ENCODE measurements at regions not wholly inside any gene's neighbourhood (a gene's known extent, or its start where the extent isn't known, plus 50 kb on each side); places are given as distances from the start of the nearest gene placed in this dataset.
"Not testable (repeated sequence)": the region's sequence is repeated elsewhere in the genome, so short reads cannot be mapped to it uniquely, and the experiment has no call there.

DNA sequence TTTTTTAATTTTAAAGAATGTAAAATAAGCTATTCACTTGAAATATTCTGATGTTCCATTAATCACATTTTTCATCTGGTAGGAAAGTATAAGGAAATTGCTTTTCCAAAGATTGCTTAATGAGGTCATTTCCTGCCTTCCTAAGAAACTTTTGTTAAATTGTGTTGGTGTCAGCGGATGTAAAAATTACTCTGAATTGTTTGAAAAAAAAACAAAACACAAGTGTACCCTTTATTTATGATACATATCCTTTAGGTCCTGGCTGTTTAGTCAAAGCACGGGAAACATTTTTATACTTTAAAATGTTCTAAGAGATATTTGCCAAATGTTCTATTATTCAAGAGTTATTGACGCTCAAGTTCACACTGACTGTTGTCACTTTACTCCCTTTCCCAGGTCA lies 1357.4 kb upstream of the GOT2 start:
- TF ChIP-seq EZH2phosphoT487 (IDR thresholded peaks at IDR 0.05; ENCODE audit: borderline replicate concordance, low read length) = no peak
- TF ChIP-seq EZH2 (IDR thresholded peaks at IDR 0.05; ENCODE audit: low read length, unreplicated experiment) = no peak
- TF ChIP-seq, protein P1, sequence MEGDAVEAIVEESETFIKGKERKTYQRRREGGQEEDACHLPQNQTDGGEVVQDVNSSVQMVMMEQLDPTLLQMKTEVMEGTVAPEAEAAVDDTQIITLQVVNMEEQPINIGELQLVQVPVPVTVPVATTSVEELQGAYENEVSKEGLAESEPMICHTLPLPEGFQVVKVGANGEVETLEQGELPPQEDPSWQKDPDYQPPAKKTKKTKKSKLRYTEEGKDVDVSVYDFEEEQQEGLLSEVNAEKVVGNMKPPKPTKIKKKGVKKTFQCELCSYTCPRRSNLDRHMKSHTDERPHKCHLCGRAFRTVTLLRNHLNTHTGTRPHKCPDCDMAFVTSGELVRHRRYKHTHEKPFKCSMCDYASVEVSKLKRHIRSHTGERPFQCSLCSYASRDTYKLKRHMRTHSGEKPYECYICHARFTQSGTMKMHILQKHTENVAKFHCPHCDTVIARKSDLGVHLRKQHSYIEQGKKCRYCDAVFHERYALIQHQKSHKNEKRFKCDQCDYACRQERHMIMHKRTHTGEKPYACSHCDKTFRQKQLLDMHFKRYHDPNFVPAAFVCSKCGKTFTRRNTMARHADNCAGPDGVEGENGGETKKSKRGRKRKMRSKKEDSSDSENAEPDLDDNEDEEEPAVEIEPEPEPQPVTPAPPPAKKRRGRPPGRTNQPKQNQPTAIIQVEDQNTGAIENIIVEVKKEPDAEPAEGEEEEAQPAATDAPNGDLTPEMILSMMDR (conservative IDR thresholded peaks at IDR 0.05; ENCODE audit: low read depth, low read length) = no peak
- ATAC-seq (no peak), DNase-seq (no peak)
- Histone ChIP-seq H3K79me2 (ENCODE audit: low read length) (no peaks in the 10 kb centered on the region), H4K20me1 (ENCODE audit: low read length) (no peaks in the 10 kb centered on the region), H3F3A (ENCODE audit: low read length, unreplicated experiment) (no peaks in the 10 kb centered on the region), H3K4me2 (ENCODE audit: low read length) (no peak overlapping the region), H3K27me3 (ENCODE audit: low read length) (no peaks in the 10 kb centered on the region), H3K27ac (ENCODE audit: low read length) (no peak overlapping the region), H3K4me1 (ENCODE audit: insufficient read depth, low read length) (no peaks in the 10 kb centered on the region), H3K9ac (ENCODE audit: low read length) (no peak overlapping the region), H3K4me3 (ENCODE audit: low read length) (no peak overlapping the region), H3K9me3 (ENCODE audit: low read length) (no peaks in the 10 kb centered on the region), H3K36me3 (ENCODE audit: low read depth, low read length) (no peaks in the 10 kb centered on the region), H3K9me2 (replicated peaks; ENCODE audit: low read length) (no peaks in the 10 kb centered on the region), H2AFZ (ENCODE audit: low read length) (no peak overlapping the region)
- BruUV-seq (replicated peaks) = no TSS peak
- ChIA-PET POLR2A (ENCODE audit: unreplicated experiment) (no interaction called here), CTCF (no interaction called here)
- intact Hi-C loops (cut with micrococcal nuclease) = no loop called here

DNA sequence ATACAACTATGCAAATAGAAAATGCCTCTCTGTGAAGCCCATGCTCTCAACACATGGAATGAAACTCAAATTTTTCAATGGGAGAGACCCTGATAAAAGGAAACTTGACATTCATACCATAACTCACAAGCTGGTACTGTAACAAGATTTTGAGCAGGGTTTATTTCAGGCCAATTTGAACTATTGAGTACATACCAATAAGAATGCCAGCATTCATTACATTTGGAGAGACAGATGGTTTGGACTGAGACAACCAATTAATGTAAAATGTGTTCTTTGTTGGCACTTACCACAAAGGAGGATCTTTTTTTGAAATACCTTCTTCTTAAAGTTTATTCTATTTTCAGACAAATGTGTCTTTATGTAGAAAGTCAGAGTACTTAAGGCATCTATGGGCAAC lies 1357.0 kb upstream of the GOT2 start:
- no peaks in the 10 kb centered on the region for H3K9me2 ChIP-seq (replicated peaks; ENCODE audit: low read length)
- no peak for ATAC-seq
- ChIA-PET POLR2A (ENCODE audit: unreplicated experiment) (no interaction called here), CTCF (no interaction called here)
- no peaks in the 10 kb centered on the region for H4K20me1 ChIP-seq (ENCODE audit: low read length)
- no peak overlapping the region for H3K27ac ChIP-seq (ENCODE audit: low read length)
- no peaks in the 10 kb centered on the region for H3K79me2 ChIP-seq (ENCODE audit: low read length)
- H3K27me3 ChIP-seq (ENCODE audit: low read length) = no peaks in the 10 kb centered on the region
- TF ChIP-seq, protein P1 (conservative IDR thresholded peaks at IDR 0.05; ENCODE audit: low read depth, low read length) = no peak
- TF ChIP-seq EZH2phosphoT487 (IDR thresholded peaks at IDR 0.05; ENCODE audit: borderline replicate concordance, low read length) = no peak
- no peak overlapping the region for H2AFZ ChIP-seq (ENCODE audit: low read length)
- no peak overlapping the region for H3K4me3 ChIP-seq (ENCODE audit: low read length)
- intact Hi-C loops (cut with micrococcal nuclease) = no loop called here
- H3K9ac ChIP-seq (ENCODE audit: low read length) = no peak overlapping the region
- no peaks in the 10 kb centered on the region for H3K4me1 ChIP-seq (ENCODE audit: insufficient read depth, low read length)
- no TSS peak for BruUV-seq (replicated peaks)
- no peaks in the 10 kb centered on the region for H3F3A ChIP-seq (ENCODE audit: low read length, unreplicated experiment)
- no peaks in the 10 kb centered on the region for H3K9me3 ChIP-seq (ENCODE audit: low read length)
- no peaks in the 10 kb centered on the region for H3K36me3 ChIP-seq (ENCODE audit: low read depth, low read length)
- DNase-seq = no peak
- no peak overlapping the region for H3K4me2 ChIP-seq (ENCODE audit: low read length)

DNA sequence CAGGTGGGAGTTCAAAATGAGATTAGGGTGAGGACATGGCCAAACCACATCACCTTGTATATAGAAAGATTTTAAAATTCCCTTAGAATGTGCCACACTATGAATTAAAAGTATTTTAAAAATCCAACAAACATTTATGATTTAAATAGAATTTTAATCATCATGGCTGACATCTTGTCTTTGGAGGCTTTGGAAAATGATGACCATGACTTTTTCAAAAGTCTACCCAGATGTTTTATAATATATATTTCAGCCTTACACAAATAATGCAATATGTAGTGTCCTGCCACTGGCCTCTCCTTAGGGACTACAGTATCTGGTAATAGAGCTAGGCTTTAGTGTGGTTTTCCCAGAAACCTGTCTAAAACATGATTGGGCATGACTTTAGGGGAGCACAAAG lies 1353.4 kb upstream of the GOT2 start:
- no peak for TF ChIP-seq EZH2phosphoT487 (IDR thresholded peaks at IDR 0.05; ENCODE audit: borderline replicate concordance, low read length)
- no peak for TF ChIP-seq EZH2 (IDR thresholded peaks at IDR 0.05; ENCODE audit: low read length, unreplicated experiment)
- TF ChIP-seq, protein P1 (conservative IDR thresholded peaks at IDR 0.05; ENCODE audit: low read depth, low read length) = no peak
- H3K9ac ChIP-seq (ENCODE audit: low read length) = no peak overlapping the region
- no peaks in the 10 kb centered on the region for H3K79me2 ChIP-seq (ENCODE audit: low read length)
- ATAC-seq (no peak), DNase-seq (no peak)
- H3K36me3 ChIP-seq (ENCODE audit: low read depth, low read length) = no peaks in the 10 kb centered on the region
- no peaks in the 10 kb centered on the region for H3K27me3 ChIP-seq (ENCODE audit: low read length)
- no peak overlapping the region for H3K4me2 ChIP-seq (ENCODE audit: low read length)
- intact Hi-C loops (cut with micrococcal nuclease) = no loop called here
- no peaks in the 10 kb centered on the region for H3K9me2 ChIP-seq (replicated peaks; ENCODE audit: low read length)
- BruUV-seq (replicated peaks) = no TSS peak
- CTCF ChIA-PET = no interaction called here
- H4K20me1 ChIP-seq (ENCODE audit: low read length) = no peaks in the 10 kb centered on the region
- no peaks in the 10 kb centered on the region for H3K4me1 ChIP-seq (ENCODE audit: insufficient read depth, low read length)
- H2AFZ ChIP-seq (ENCODE audit: low read length) = no peak overlapping the region
- H3F3A ChIP-seq (ENCODE audit: low read length, unreplicated experiment) = no peaks in the 10 kb centered on the region
- POLR2A ChIA-PET (ENCODE audit: unreplicated experiment) = no interaction called here
- no peaks in the 10 kb centered on the region for H3K9me3 ChIP-seq (ENCODE audit: low read length)
- H3K4me3 ChIP-seq (ENCODE audit: low read length) = no peak overlapping the region
- H3K27ac ChIP-seq (ENCODE audit: low read length) = no peak overlapping the region

DNA sequence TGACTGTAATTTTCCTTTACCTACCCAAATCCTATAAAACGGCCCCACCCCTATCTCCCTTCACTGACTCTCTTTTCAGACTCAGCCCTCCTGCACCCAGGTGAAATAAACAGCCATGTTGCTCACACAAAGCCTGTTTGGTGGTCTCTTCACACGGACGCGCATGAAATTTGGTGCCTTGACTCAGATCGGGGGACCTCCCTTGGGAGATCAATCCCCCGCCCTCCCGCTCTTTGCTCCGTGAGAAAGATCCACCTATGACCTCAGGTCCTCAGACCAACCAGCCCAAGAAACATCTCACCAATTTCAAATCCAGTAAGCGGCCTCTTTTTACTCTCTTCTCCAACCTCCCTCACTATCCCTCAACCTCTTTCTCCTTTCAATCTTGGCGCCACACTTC lies 1344.7 kb upstream of the GOT2 start:
- H4K20me1 ChIP-seq (ENCODE audit: low read length); DNase-seq; BruUV-seq (replicated peaks); H3K27ac ChIP-seq (ENCODE audit: low read length); H3K9ac ChIP-seq (ENCODE audit: low read length); ATAC-seq; H3K9me3 ChIP-seq (ENCODE audit: low read length); H3K4me3 ChIP-seq (ENCODE audit: low read length); POLR2A ChIA-PET (ENCODE audit: unreplicated experiment); H2AFZ ChIP-seq (ENCODE audit: low read length); H3K27me3 ChIP-seq (ENCODE audit: low read length); H3F3A ChIP-seq (ENCODE audit: low read length, unreplicated experiment); H3K4me2 ChIP-seq (ENCODE audit: low read length); intact Hi-C loops (cut with micrococcal nuclease); CTCF ChIA-PET; H3K9me2 ChIP-seq (replicated peaks; ENCODE audit: low read length); H3K79me2 ChIP-seq (ENCODE audit: low read length); H3K4me1 ChIP-seq (ENCODE audit: insufficient read depth, low read length); H3K36me3 ChIP-seq (ENCODE audit: low read depth, low read length): not testable (repeated sequence)

Data from PC-3 (cell line).